ENCODE measurements at regions not wholly inside any gene's neighbourhood (a gene's known extent, or its start where the extent isn't known, plus 50 kb on each side); places are given as distances from the start of the nearest gene placed in this dataset.

GRCh38 chr3:139280027-139280671, 63.7 kb upstream of the MRPS22 start:
- Histone ChIP-seq H2AFZ (ENCODE audit: low read depth, low read length) (no peak overlapping the region), H3K9ac (ENCODE audit: low read length) (no peak overlapping the region), H3K27me3 (ENCODE audit: low read depth, low read length) (peaks cover 2% of the 10 kb centered on the region; the same call in 1 of the 2 replicates), H3K4me2 (ENCODE audit: low read length) (no peak overlapping the region), H3K4me1 (ENCODE audit: low read length) (no peaks in the 10 kb centered on the region), H3K27ac (ENCODE audit: low read length) (no peak overlapping the region), H4K20me1 (ENCODE audit: insufficient read depth, low read length) (no peaks in the 10 kb centered on the region), H3K79me2 (ENCODE audit: low read length) (no peaks in the 10 kb centered on the region), H3K4me3 (ENCODE audit: low read length) (no peak overlapping the region), H3K9me3 (ENCODE audit: insufficient read depth, low read length) (no peaks in the 10 kb centered on the region), H3K36me3 (replicated peaks; ENCODE audit: low read depth, low read length) (no peaks in the 10 kb centered on the region)
- no peak for TF ChIP-seq CTCF (IDR thresholded peaks at IDR 0.05; ENCODE audit: low read depth, low read length)
- TF ChIP-seq EZH2phosphoT487 (IDR thresholded peaks at IDR 0.05; ENCODE audit: low read depth) = no peak

- no peaks in the 10 kb centered on the region for H3K9me3 ChIP-seq (ENCODE audit: insufficient read depth, low read length)
- H3K4me3 ChIP-seq (ENCODE audit: low read length) = no peak overlapping the region
- no peak overlapping the region for H3K4me2 ChIP-seq (ENCODE audit: low read length)
- no peaks in the 10 kb centered on the region for H4K20me1 ChIP-seq (ENCODE audit: insufficient read depth, low read length)
- no peak overlapping the region for H3K9ac ChIP-seq (ENCODE audit: low read length)
- H3K36me3 ChIP-seq (replicated peaks; ENCODE audit: low read depth, low read length) = no peaks in the 10 kb centered on the region
- H3K27me3 ChIP-seq (ENCODE audit: low read depth, low read length) = peaks cover 2% of the 10 kb centered on the region; the same call in 1 of the 2 replicates
- H3K27ac ChIP-seq (ENCODE audit: low read length) = no peak overlapping the region
- H2AFZ ChIP-seq (ENCODE audit: low read depth, low read length) = no peak overlapping the region
- H3K4me1 ChIP-seq (ENCODE audit: low read length) = no peaks in the 10 kb centered on the region
- H3K79me2 ChIP-seq (ENCODE audit: low read length) = no peaks in the 10 kb centered on the region
- TF ChIP-seq CTCF (IDR thresholded peaks at IDR 0.05; ENCODE audit: low read depth, low read length) = no peak
These were observed 62.7 kb upstream of the MRPS22 start for GRCh38 chr3:139281096-139281495.

GRCh38 chr3:139281522-139282196, 62.2 kb upstream of the MRPS22 start:
- peaks cover 2% of the 10 kb centered on the region; the same call in 1 of the 2 replicates for H3K27me3 ChIP-seq (ENCODE audit: low read depth, low read length)
- no peak overlapping the region for H3K9ac ChIP-seq (ENCODE audit: low read length)
- no peak for TF ChIP-seq CTCF (IDR thresholded peaks at IDR 0.05; ENCODE audit: low read depth, low read length)
- no peaks in the 10 kb centered on the region for H3K79me2 ChIP-seq (ENCODE audit: low read length)
- no peak overlapping the region for H3K4me2 ChIP-seq (ENCODE audit: low read length)
- no peak overlapping the region for H3K4me3 ChIP-seq (ENCODE audit: low read length)
- H3K9me3 ChIP-seq (ENCODE audit: insufficient read depth, low read length) = no peaks in the 10 kb centered on the region
- no peak overlapping the region for H2AFZ ChIP-seq (ENCODE audit: low read depth, low read length)
- no peak overlapping the region for H3K27ac ChIP-seq (ENCODE audit: low read length)
- H3K4me1 ChIP-seq (ENCODE audit: low read length) = no peaks in the 10 kb centered on the region
- no peaks in the 10 kb centered on the region for H3K36me3 ChIP-seq (replicated peaks; ENCODE audit: low read depth, low read length)
- H4K20me1 ChIP-seq (ENCODE audit: insufficient read depth, low read length) = no peaks in the 10 kb centered on the region

- TF ChIP-seq EZH2phosphoT487 (IDR thresholded peaks at IDR 0.05; ENCODE audit: low read depth) (no peak), CTCF (IDR thresholded peaks at IDR 0.05; ENCODE audit: low read depth, low read length) (no peak)
- no peaks in the 10 kb centered on the region for H3K27me3 ChIP-seq (ENCODE audit: low read depth, low read length)
These were observed 60.5 kb upstream of the MRPS22 start for GRCh38 chr3:139283301-139283700.

More at GRCh38 chr3:139283301-139283700, 60.5 kb upstream of the MRPS22 start:
- Histone ChIP-seq H3K4me2 (ENCODE audit: low read length) (no peak overlapping the region), H3K27ac (ENCODE audit: low read length) (no peak overlapping the region), H3K9me3 (ENCODE audit: insufficient read depth, low read length) (no peaks in the 10 kb centered on the region), H2AFZ (ENCODE audit: low read depth, low read length) (no peak overlapping the region), H3K9ac (ENCODE audit: low read length) (no peak overlapping the region), H4K20me1 (ENCODE audit: insufficient read depth, low read length) (no peaks in the 10 kb centered on the region), H3K4me3 (ENCODE audit: low read length) (no peak overlapping the region), H3K79me2 (ENCODE audit: low read length) (no peaks in the 10 kb centered on the region), H3K36me3 (replicated peaks; ENCODE audit: low read depth, low read length) (no peaks in the 10 kb centered on the region), H3K4me1 (ENCODE audit: low read length) (no peaks in the 10 kb centered on the region)

All from OCI-LY3 (cell line).